ENCODE measurements at regions not wholly inside any gene's neighbourhood (a gene's known extent, or its start where the extent isn't known, plus 50 kb on each side); places are given as distances from the start of the nearest gene placed in this dataset.
"Not testable (repeated sequence)": the region's sequence is repeated elsewhere in the genome, so short reads cannot be mapped to it uniquely, and the experiment has no call there.

DNA sequence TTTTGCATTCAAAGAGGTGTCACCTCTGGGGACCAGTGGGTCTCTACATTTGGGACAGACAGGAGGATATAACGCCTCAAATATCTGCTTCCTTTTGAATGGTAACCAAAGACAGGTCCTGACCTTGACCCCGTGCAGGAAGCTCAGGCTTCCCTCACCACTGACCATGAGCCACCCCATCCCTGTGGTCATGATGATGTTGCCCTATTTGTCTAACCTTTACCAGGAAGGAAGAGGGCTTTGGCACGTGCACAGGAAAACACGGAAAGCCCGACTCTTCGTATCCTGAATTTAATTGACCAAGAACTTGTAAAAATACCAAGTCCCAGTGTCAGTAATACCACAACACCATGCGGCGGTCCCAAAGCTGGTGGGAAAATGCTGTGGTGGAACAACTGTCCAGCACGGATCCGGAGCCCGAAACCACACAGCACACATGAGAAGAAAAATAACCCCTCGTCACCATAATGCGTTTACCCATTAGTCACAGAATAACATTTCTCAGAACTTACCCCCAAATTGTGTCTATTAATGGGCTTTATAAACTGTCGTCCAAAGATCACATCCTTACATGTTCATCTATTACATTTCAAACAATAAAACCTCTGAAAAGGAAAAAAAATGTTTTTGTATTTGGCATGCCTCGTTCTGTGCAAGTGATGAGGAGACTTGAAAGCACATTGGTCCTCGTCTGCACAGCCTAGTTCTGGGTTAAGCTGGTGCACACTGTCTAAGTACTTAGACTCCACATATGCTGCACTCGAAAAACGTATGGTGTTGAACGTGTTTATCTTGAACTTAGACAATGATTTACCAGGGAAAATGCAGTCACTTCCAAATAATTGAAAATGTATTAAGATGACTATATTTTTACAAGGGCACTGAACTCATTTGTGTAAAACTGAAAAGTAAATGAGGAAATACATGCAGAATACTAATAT lies 118.9 kb upstream of the IGF1R start:
- no peaks in the 10 kb centered on the region for H3K9me3 Mint-ChIP-seq
- DNase-seq = no peak
- H3K4me1 Mint-ChIP-seq (ENCODE audit: low read depth) = no peaks in the 10 kb centered on the region
- H3K36me3 Mint-ChIP-seq (ENCODE audit: insufficient read depth) = no peaks in the 10 kb centered on the region
- no peak for ATAC-seq
- peaks cover 23% of the 10 kb centered on the region for H3K27me3 Mint-ChIP-seq (ENCODE audit: low read depth)
- no peak overlapping the region for H3K4me3 Mint-ChIP-seq

DNA sequence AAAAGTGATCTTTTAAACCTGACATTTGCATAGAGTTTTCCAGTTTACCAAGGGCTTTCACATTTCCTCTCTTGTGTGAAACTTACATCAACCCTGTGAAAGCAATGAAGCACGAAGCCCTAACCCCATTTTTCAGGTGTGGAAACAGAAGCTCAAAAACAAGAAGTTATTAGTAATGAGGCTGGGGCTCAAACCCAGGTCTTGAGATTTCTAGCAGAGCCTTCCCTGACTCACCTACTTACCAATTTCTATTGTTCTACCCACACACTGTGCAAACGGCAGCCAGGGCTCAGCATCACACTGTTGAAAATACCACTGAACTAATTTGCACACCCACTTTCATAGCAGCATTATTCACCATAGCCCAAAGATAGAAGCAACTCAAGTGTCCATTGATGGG lies 117.8 kb upstream of the IGF1R start:
- H3K27me3 Mint-ChIP-seq (ENCODE audit: low read depth) = peaks cover 22% of the 10 kb centered on the region
- no peak overlapping the region for H3K4me3 Mint-ChIP-seq
- DNase-seq (no peak), ATAC-seq (peak in 1 of 2 donors; percentile 37)
- H3K9me3 Mint-ChIP-seq = no peaks in the 10 kb centered on the region
- H3K36me3 Mint-ChIP-seq (ENCODE audit: insufficient read depth) = no peaks in the 10 kb centered on the region
- H3K4me1 Mint-ChIP-seq (ENCODE audit: low read depth) = no peaks in the 10 kb centered on the region

DNA sequence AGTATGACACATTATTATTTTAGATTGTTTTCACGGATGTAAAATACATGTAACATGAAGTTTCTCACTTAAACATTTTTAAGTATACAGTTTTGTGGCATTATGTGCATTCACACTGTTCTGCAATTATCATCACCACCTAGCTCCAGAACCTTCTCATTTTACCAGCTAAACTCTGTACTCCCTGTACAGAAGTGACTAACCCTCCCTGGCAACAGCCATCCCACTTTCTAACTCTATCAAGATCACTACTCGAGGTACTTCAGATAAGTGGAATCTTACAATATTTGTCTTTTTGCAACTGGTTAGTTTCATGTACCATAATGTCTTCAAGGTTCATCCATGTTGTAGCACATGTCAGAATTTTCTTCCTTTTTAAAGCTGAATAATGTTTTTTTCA lies 116.3 kb upstream of the IGF1R start:
- Mint-ChIP-seq H3K27me3 (ENCODE audit: low read depth) (peaks cover 28% of the 10 kb centered on the region), H3K4me1 (ENCODE audit: low read depth) (no peaks in the 10 kb centered on the region), H3K9me3 (no peaks in the 10 kb centered on the region), H3K36me3 (ENCODE audit: insufficient read depth) (no peaks in the 10 kb centered on the region), H3K4me3 (no peak overlapping the region)
- no peak for DNase-seq
- no peak for ATAC-seq

DNA sequence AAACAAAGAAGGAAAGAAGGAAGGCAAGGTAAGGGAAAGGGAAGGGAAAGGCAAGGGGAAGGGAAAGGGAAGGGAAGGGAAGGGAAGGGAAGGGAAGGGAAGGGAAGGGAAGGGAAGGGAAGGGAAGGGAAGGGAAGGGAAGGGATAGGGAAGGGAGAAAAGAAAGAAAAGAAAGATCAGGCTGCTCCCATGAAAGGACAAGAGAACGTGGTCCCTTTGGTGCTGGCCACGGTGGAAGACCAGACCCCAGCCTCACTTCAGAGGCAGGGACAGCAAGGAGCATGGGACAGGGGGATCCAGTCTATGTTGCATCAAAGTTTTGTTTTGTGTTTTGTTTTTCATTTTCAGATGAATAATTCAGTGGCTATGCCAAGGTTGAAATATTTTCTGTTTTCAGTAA lies 111.4 kb upstream of the IGF1R start:
- H3K9me3 Mint-ChIP-seq = no peaks in the 10 kb centered on the region
- H3K4me1 Mint-ChIP-seq (ENCODE audit: low read depth) = no peaks in the 10 kb centered on the region
- H3K4me3 Mint-ChIP-seq = no peak overlapping the region
- ATAC-seq (no peak), DNase-seq (no peak)
- peaks cover 22% of the 10 kb centered on the region for H3K27me3 Mint-ChIP-seq (ENCODE audit: low read depth)
- no peaks in the 10 kb centered on the region for H3K36me3 Mint-ChIP-seq (ENCODE audit: insufficient read depth)

DNA sequence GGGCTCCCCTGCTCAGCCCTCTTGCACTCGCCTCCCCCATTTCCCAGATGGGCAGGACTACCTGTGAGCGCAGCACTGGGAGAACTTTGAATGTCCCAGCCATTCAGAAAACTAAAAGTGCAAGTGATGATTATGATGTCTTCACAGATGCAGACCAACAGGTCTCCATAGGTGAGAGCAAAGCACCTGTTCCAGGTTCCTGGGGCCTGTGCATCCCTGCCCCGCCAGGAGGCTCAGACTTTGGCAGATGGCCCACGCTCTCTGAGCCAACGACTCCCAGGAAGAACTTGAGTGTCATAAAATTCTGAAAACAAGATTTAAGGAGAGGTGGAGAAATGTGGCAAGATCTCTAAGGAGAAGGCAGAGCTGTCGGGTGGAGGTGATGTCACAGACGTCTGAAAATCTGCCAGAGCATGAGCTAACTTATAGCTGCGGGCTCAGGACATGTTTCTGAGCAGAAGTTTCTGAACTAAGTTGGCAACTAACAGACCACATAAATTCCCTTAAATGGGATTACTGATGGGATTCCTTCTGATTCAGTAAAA lies 110.8 kb upstream of the IGF1R start:
- DNase-seq = no peak
- Mint-ChIP-seq H3K4me1 (ENCODE audit: low read depth) (no peaks in the 10 kb centered on the region), H3K36me3 (ENCODE audit: insufficient read depth) (no peaks in the 10 kb centered on the region), H3K27me3 (ENCODE audit: low read depth) (peaks cover 25% of the 10 kb centered on the region), H3K4me3 (no peak overlapping the region), H3K9me3 (no peaks in the 10 kb centered on the region)
- ATAC-seq = no peak

DNA sequence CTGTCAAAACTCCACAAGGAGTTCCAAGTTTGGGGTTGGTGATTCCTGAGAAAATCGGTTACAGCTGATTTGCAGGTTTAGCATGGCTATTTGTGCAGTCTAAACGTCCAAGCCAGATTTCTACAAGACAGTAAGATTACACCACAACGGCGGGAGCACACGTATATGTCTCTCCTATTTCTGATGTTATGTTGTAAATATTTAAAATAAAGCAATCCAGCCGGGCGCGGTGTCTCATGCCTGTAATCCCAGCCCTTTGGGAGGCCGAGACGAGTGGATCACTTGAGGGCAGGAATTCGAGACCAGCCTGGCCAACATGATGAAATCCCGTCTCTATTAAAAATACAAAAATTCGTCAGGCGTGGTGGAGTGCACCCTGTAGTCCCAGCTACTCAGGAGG lies 106.8 kb upstream of the IGF1R start:
- Mint-ChIP-seq H3K27me3 (ENCODE audit: low read depth) (peaks cover 24% of the 10 kb centered on the region), H3K9me3 (no peaks in the 10 kb centered on the region), H3K36me3 (ENCODE audit: insufficient read depth) (no peaks in the 10 kb centered on the region), H3K4me1 (ENCODE audit: low read depth) (no peaks in the 10 kb centered on the region), H3K4me3 (no peak overlapping the region)
- DNase-seq = no peak
- no peak for ATAC-seq

DNA sequence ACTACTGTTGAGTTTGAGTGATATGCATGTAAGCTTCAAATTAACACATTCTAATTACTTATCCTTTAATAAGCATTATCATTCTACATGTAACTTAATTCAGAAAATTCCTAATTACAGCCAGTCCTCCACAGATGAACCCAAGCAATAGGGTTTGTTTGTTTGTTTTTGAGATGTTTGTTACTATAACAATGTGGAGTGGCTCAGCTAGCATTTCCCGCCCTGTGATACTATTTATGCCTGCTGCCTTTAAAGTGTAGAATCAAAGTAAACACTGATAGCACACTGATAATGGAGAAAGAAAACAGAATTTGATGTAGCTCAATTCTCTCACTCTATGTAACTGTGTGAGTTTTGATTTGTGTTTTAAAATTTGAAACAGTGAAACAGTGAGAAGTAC lies 105.1 kb upstream of the IGF1R start:
- ATAC-seq = no peak
- Mint-ChIP-seq H3K4me3 (no peak overlapping the region), H3K9me3 (no peaks in the 10 kb centered on the region), H3K4me1 (ENCODE audit: low read depth) (peaks cover 13% of the 10 kb centered on the region), H3K27me3 (ENCODE audit: low read depth) (peaks cover 35% of the 10 kb centered on the region), H3K36me3 (ENCODE audit: insufficient read depth) (no peaks in the 10 kb centered on the region)
- no peak for DNase-seq

DNA sequence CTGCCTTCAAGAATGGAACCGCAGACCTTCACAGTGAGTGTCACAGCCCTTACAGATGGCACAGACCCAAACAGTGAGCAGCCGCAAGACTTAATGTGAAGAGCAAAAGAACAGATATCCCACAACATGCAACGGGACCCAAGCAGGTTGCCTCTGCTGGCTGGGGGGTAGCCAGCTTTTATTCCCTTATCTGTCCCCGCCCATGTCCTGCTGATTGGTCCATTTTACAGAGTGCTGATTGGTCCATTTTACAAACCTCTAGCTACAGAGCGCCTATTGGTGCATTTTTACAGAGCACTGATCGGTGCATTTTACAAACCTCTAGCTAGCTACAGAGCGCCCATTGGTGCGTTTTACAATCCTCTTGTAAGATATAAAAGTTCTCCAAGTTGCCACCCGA lies 102.0 kb upstream of the IGF1R start:
- ATAC-seq (no peak), DNase-seq (no peak)
- H3K4me3 Mint-ChIP-seq = no peak overlapping the region
- H3K36me3 Mint-ChIP-seq (ENCODE audit: insufficient read depth) = no peaks in the 10 kb centered on the region
- H3K27me3 Mint-ChIP-seq (ENCODE audit: low read depth) = peaks cover 41% of the 10 kb centered on the region
- peaks cover 20% of the 10 kb centered on the region for H3K4me1 Mint-ChIP-seq (ENCODE audit: low read depth)
- H3K9me3 Mint-ChIP-seq = no peaks in the 10 kb centered on the region

DNA sequence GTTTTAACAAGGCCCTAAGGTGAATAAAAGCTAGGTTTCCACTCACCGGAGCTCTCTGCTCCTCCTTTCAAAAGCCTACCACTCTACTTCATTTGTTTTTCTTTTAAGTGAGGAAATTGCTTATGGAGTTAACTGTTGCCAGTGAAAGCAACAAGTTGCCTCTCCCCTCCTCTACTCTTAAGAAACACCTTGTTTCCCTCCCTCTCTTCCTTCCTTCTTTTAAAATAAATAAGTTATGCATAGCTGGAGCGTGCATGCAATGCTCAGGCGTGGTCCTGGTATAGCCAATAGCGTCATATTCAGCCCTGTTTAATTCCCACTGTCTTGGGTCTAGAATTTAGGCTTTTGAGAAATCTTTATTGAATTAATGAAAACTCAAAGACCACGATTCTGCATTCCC lies 101.1 kb upstream of the IGF1R start:
- H3K9me3 Mint-ChIP-seq = no peaks in the 10 kb centered on the region
- H3K36me3 Mint-ChIP-seq (ENCODE audit: insufficient read depth) = no peaks in the 10 kb centered on the region
- peaks cover 20% of the 10 kb centered on the region for H3K4me1 Mint-ChIP-seq (ENCODE audit: low read depth)
- H3K27me3 Mint-ChIP-seq (ENCODE audit: low read depth) = peaks cover 35% of the 10 kb centered on the region
- ATAC-seq (no peak), DNase-seq (no peak)
- H3K4me3 Mint-ChIP-seq = peak overlapping the region; percentile 76

DNA sequence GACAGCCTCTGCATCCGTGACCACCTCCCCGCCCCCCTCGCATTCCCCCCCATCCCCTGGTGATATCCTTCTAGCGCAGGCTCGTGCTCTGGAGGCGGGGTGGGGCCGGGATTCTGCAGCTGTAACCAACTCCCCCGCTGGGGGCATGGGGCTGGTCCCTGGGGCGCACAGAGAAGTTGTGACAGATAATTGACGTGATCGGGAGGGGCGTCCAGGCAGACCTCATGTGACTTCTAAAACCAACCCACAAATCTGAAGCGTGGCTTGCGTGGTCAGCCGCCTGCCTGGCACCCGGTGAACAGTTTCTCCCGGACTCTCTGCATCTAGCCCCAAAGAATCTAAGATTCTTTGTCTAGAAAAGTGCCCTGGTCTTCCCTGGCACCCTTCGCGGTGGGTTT lies 100.6 kb upstream of the IGF1R start:
- Mint-ChIP-seq H3K4me1 (ENCODE audit: low read depth) (peaks cover 20% of the 10 kb centered on the region), H3K27me3 (ENCODE audit: low read depth) (peaks cover 35% of the 10 kb centered on the region), H3K4me3 (peak overlapping the region; percentile 76), H3K9me3 (no peaks in the 10 kb centered on the region), H3K36me3 (ENCODE audit: insufficient read depth) (no peaks in the 10 kb centered on the region)
- DNase-seq (no peak), ATAC-seq (peak; percentile 29 to 36)

DNA sequence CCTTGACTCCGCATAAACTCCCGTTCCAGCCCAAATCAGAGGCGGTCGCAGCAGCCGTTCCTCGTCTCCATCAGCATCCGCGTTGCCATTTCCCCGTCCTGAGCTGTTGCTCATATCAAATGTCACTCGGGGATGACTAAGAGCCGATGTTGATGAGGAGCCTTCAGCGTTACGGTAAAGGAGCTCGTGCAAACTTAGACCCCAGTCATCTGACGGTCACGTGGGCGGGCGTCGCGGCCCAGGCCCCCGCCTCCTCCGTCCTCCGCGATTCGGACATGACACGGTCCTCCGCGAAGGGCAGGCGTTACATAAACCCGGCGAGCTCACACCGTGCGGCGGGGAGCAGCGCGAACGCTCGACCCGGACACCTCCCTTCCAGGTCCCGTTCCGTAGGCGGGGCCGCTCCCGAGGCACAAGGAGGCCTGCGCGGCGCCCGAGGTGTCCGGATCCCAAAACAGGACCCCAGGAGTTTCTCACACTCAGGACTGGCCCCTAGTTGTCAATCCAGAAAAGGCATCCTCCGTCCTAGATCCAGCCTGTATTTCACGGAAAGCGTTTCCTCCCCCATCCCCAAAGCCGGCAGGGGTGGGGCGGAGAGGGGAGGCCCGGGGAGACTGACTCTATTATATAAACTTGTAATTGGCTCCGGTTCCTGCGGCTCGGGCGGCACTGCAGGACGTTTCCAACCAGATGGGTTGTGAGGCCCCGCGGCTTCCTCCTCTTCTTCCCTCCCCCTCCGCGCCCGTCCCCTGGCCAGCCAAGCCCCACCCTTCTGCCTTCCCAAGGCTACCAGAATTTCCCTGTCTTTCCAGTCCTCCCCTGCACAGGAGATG lies 100.0 kb upstream of the IGF1R start:
- H3K4me1 Mint-ChIP-seq (ENCODE audit: low read depth) = peaks cover 20% of the 10 kb centered on the region
- H3K9me3 Mint-ChIP-seq = no peaks in the 10 kb centered on the region
- peaks cover 35% of the 10 kb centered on the region for H3K27me3 Mint-ChIP-seq (ENCODE audit: low read depth)
- H3K36me3 Mint-ChIP-seq (ENCODE audit: insufficient read depth) = no peaks in the 10 kb centered on the region
- H3K4me3 Mint-ChIP-seq = peak overlapping the region; percentile 76
- ATAC-seq = peak; percentile 96 to 97
- DNase-seq = peak; percentile 36

DNA sequence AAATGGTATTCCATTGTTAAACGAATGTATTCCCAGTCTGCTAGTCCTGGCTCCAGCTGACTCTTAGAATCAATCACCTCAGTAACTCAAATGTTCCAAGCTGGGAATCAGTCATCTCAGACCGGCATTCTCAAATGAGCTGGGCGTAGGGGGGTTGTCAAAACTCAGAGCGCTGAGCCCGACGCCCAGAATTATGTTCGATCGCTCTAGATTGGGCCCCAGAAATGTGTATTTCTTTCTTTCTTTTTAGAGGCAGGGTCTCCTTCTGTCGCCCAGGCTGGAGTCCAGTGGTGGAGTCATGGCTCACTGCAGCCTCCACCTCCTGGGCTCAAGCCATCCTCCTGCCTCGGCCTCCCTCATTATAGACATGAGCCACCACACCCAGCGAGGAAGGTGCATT lies 99.3 kb upstream of the IGF1R start:
- Mint-ChIP-seq H3K36me3 (ENCODE audit: insufficient read depth) (no peaks in the 10 kb centered on the region), H3K4me1 (ENCODE audit: low read depth) (peaks cover 20% of the 10 kb centered on the region), H3K4me3 (peak overlapping the region; percentile 54), H3K9me3 (no peaks in the 10 kb centered on the region), H3K27me3 (ENCODE audit: low read depth) (peaks cover 35% of the 10 kb centered on the region)
- no peak for ATAC-seq
- no peak for DNase-seq

DNA sequence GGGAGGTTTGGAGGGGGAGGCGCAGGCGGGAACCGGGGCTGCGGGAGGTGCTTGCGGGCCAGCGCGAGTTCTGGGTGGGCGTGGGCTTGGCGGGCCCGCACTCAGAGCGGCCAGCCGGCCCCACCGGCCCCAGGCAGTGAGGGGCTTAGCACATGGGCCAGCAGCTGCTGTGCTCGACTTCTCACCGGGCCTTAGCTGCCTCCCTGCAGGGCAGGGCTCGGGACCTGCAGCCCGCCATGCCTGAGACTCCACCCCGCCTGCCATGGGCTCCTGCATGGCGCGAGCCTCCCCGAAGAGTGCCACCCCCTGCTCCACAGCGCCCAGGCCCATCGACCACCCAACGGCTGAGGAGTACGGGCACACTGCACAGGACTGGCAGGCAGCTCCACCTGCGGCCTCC lies 98.6 kb upstream of the IGF1R start:
- Mint-ChIP-seq H3K27me3 (ENCODE audit: low read depth) (peaks cover 32% of the 10 kb centered on the region), H3K4me3 (no peak overlapping the region)
- ATAC-seq = no peak

DNA sequence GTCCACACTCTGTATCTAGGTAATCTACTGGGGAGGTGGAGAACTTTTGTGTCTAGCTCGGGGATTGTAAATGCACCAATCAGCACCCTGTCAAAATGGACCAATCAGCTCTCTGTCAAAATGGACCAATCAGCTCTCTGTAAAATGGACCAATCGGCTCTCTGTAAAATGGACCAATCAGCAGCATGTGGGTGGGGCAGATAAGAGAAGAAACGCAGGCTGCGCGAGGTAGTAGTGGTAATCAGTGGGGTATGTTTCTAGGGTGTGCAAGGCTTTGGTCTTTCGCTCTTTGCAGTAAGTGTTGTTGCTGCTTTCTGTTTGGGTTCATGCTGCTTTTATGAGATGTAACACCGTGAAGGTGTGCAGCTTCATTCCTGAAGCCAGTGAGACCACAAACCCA lies 98.0 kb upstream of the IGF1R start:
- H3K4me3 Mint-ChIP-seq; H3K36me3 Mint-ChIP-seq (ENCODE audit: insufficient read depth); DNase-seq; H3K9me3 Mint-ChIP-seq; ATAC-seq: not testable (repeated sequence)
- Mint-ChIP-seq H3K4me1 (ENCODE audit: low read depth) (peaks cover 20% of the 10 kb centered on the region), H3K27me3 (ENCODE audit: low read depth) (peaks cover 32% of the 10 kb centered on the region)

More for the DNA sequence above, 98.6 kb upstream of the IGF1R start:
- Mint-ChIP-seq H3K4me1 (ENCODE audit: low read depth) (peaks cover 20% of the 10 kb centered on the region), H3K9me3 (no peaks in the 10 kb centered on the region), H3K36me3 (ENCODE audit: insufficient read depth) (no peaks in the 10 kb centered on the region)
- DNase-seq = no peak

Measured in activated T-cell treated with anti-CD3 and anti-CD28 coated beads, Interleukin-2, amount 50 U/mL, for 4 hours (primary cell).